HG02938 (cell line): ENCODE measurements at regions not wholly inside any gene's neighbourhood (a gene's known extent, or its start where the extent isn't known, plus 50 kb on each side); places are given as distances from the start of the nearest gene placed in this dataset.
"Not testable (repeated sequence)": the region's sequence is repeated elsewhere in the genome, so short reads cannot be mapped to it uniquely, and the experiment has no call there.

Experiments used
- ATAC-seq: cut with Tn5 transposase; IDR thresholded peaks from one replicate; pipeline ENCODE4 v1.9.1; 2021; ENCODE audit warnings: mild to moderate bottlenecking, moderate library complexity; ENCODE audit not compliant: unreplicated experiment

- peak; percentile 92 for ATAC-seq
Measured at GRCh38 chr2:174697255-174697654, 67.0 kb downstream of the CHRNA1 start.

GRCh38 chr2:174694920-174695319 is 69.4 kb downstream of the CHRNA1 start:
- ATAC-seq = no peak

GRCh38 chr2:174694196-174694878 is 69.9 kb downstream of the CHRNA1 start:
- no peak for ATAC-seq

GRCh38 chr2:174693344-174693743 is 70.9 kb downstream of the CHRNA1 start:
- no peak for ATAC-seq

GRCh38 chr2:174692256-174692919 is 71.9 kb downstream of the CHRNA1 start:
- ATAC-seq = no peak

GRCh38 chr2:174691201-174691779 is 73.0 kb downstream of the CHRNA1 start:
- no peak for ATAC-seq

GRCh38 chr2:174690026-174690425 is 74.2 kb downstream of the CHRNA1 start:
- no peak for ATAC-seq

- ATAC-seq = no peak
Measured at GRCh38 chr2:174688079-174688478, 76.2 kb downstream of the CHRNA1 start.

GRCh38 chr2:174686430-174686829 is 77.8 kb downstream of the CHRNA1 start:
- ATAC-seq = no peak

- ATAC-seq = peak; percentile 41
Measured at GRCh38 chr2:174683392-174683759, 80.9 kb downstream of the CHRNA1 start.

- ATAC-seq = peak; percentile 38
Measured at GRCh38 chr2:174682578-174683391, 81.5 kb downstream of the CHRNA1 start.

- peak; percentile 44 for ATAC-seq
Measured at GRCh38 chr2:174682007-174682577, 82.2 kb downstream of the CHRNA1 start.

GRCh38 chr2:174681099-174682006 is 82.9 kb downstream of the CHRNA1 start:
- ATAC-seq = no peak

GRCh38 chr2:174680221-174680620 is 82.6 kb upstream of the WIPF1 start:
- no peak for ATAC-seq

GRCh38 chr2:174678395-174678794 is 80.8 kb upstream of the WIPF1 start:
- ATAC-seq = no peak

GRCh38 chr2:174675615-174676014 is 78.0 kb upstream of the WIPF1 start:
- no peak for ATAC-seq

GRCh38 chr2:174673876-174674275 is 76.3 kb upstream of the WIPF1 start:
- no peak for ATAC-seq

- ATAC-seq = no peak
Measured at GRCh38 chr2:174673440-174673839, 75.8 kb upstream of the WIPF1 start.

GRCh38 chr2:174671532-174671931 is 73.9 kb upstream of the WIPF1 start:
- ATAC-seq = not testable (repeated sequence)

- ATAC-seq = no peak
Measured at GRCh38 chr2:174670446-174670845, 72.8 kb upstream of the WIPF1 start.
